ENCODE measurements at regions not wholly inside any gene's neighbourhood (a gene's known extent, or its start where the extent isn't known, plus 50 kb on each side); places are given as distances from the start of the nearest gene placed in this dataset.

DNA sequence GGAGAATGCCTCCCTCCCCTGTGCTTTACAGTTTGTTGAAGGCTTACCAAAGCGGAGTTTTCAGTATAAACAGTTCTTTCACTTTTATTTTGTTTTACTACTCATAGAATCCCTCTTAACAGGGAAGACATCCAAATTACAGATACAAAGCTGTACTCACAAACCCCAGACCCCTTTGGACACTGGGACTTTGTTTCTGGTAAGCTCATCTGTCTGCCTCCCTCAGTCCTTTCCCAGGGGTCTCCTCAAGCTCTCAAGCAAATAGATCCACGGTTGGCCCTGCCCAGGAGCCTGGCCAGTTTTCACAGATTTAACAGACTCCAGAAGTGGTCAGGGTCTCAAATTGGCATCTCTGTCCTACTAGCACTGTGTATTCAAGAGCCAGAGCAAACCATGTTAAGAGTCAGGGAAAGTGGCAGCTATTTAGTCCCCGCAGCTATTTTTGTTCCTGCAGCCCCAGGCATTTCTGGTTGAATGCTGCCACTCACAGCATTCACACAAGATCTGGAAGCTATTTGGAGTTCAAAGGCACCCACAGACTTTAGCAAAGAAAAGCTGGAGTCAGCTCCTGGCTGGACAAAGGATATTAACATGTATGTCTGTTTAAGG lies 54.2 kb downstream of the TMEM100 start:
- DNase-seq: no peak

DNA sequence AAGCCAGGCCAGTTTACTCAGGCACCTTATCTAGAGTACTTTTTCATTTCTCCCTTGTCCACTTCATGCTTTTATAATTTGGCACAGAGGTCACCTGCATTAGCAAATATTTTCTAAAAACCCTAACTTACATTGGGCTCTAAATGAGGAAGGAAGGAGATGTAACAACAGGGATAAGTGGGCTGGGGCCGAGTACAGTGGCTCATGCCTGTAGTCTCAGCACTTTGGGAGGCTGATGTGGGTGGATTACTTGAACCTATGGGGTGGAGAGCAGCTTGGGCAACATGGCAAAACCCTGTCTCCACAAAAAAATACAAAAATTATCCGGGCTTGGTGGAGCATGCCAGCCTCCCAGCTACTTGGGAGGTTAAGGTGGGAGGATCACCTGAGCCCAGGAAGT lies 55.9 kb downstream of the TMEM100 start:
- DNase-seq: no peak

DNA sequence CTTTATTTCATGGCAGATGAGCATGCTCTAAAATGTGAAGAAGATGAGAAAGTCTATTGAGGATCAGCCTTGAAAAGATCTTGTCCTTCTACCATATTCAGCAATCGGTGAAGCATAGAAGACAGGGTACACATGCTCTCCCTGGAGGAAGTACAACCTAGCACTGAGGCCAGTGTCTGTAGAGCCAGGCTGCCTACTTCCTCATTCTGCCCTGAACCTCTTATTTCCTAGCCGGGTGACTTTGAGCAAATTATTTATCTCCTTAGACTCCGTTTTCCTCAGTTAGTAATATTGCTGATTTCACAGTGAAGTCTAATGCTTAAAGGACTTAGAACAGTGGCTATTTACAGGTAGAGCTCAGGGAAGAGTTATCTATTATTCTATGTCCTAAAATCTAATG lies 58.4 kb downstream of the TMEM100 start:
- no peak for DNase-seq

DNA sequence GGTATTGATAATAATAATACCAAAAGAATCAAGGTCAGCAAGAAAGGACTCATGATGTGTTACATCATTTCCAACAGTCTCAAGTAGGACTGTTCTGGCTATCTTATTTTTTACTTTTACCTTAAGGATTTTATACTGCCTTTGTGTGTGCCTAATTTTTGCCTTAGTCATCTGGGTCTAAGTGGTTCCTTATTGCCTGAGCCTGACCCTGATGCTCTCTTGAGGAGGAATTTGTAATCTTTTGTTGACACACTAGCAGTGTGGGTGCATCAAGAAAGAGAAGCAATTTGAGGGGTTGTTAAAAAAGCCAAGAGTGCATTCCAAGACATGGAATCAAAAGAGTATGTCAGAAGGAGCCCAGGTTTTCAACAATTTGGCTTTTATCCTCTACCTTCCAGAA lies 59.3 kb downstream of the TMEM100 start:
- DNase-seq: no peak

DNA sequence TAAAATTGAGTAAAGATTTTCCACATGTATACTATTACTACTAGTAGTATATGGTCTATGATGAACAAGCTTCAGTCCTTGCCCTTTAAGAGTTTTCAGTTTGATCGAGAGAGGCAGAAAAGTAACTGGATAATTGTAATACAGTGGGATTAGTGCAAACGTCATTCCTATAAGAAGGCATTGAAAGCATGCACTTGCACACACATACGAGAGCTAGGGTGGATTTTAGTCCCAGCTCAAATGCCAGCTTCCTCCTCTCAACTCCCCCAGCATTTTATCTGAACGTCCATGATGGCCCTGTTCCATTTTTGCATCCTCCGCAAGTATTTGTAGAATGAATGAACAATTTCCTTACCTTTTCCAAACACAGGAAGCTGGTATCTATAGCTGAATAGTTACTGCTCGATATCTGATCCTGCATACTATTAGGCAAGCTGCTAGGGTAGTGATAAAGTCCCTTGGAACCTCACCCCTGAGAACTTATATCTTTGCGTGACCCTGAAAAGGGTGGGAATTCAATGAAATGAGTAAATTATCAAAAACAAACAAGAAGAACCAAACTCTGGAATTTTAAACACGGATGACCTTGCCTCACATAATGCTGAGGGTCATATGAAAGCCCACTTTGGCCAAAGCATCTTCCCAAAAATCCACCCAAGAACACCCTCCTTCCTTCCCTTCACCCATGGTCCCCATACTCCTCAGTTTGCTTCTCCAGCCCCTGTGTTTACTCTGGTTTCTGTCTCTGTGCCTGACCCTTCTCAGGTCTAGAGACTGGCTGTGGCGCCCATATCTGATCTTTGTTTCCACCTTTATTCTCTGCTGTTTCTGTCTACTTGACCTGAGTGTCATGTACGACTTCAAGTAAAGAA lies 60.5 kb downstream of the TMEM100 start:
- DNase-seq: no peak

DNA sequence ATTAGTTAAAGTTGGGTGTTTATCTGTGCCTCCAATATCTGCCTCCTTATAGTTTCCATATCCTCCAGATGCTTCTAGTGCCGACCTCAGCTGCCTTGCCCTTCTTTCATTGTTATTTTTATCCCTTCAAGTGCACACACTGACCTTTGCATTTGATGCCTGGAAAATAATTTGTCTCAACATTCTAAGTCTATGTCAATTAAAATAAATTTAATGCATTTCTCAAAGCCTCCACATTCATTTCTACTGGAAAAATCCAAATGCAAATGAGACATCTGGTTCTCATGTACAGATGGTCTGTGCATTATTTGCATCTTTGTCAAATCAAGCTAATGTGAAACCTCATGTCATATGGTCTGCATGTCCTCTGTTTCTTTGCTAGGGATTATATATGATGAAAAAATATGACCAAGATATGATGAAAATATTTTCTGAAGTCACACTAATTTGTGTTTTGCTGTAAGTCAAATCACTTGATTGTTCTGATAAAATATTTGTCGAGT lies 61.4 kb downstream of the TMEM100 start:
- no peak for DNase-seq

DNA sequence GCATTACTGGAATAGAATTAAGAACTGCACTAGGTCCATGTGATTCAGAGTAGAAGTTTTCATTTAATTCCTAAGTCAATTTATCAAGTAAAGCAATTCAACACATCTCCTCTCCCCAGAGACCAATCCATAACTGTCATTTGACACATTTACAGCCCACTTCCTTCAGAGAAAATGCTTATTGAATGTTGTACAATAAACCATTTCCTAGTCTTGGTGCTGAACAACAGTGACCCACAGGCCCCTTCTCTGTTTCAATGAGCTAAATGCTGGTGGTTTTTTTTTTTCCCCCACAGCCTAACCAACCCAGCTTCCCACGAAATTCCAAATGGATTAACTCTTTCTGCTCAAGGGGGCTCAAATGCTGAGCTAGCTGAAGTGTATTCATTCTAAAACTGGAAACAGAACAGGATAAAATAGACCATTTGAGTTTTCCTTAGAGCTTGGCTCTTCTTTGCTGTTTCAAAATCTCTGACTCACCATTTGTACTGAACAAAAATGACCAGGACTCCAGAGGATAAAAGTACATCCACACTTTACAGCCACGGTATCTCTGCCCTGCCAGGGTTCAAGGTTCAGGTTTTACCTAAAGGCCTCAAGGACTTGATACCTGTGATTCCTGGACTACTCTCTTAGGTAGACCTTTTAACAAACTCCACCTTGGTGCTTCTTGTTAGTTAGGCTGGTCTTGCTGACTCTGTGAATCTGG lies 62.3 kb downstream of the TMEM100 start:
- DNase-seq: no peak

DNA sequence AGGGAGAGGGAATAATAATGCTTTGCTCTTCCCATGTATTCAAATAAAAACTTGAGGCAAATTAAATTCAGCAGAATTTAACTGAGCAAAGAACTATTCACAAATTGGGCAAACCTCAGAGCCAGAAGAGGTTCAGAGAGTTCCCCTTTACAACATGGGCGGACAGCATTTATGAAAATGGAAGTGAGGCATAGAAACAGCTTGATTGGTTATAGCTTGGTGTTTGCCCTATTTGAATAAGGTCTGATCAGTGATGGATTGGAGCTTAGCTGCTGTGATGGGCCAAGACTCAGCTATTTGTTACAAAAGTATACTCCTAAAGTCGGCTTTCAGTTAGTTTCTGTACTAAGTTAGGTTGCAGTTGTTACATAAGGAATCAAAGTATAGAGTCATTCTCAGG lies 63.0 kb downstream of the TMEM100 start:
- no peak for DNase-seq

DNA sequence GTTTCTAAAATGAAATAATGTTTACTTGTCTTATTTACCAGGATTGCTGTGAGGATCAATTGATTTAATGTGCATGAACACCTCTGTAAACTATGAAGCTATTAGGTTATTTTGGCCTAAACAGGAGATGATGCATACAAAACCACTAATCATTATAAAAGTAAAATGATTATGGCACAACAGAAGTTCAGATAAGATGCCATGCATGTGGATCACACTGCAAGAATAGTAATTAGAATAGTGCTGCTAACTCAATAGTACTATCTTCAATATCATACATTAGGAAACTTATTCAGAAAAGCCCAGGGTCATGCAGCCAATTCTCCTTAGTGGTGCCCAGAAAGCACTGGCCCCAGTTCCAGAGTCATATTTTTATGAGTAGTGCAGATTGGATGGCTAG lies 66.9 kb downstream of the TMEM100 start:
- no peak for DNase-seq

DNA sequence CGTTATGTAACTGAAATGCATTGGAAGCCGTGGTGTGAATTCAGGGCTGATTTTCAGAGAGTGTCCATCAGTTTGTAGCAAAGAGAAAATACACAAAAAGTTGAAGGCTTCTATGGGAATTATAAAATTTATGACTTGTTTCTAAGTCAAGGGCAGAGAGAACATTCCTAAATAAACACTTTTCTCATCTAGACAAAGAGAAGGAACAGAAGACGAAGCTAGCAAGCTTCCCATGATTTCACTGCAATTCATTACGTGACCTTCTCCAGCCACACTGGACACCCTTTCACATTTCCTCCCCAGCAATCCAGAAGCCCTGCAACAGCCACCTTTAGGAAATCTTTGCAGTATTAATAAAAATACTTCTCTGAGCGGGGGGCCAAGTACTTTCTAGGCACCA lies 67.8 kb downstream of the TMEM100 start:
- no peak for DNase-seq

DNA sequence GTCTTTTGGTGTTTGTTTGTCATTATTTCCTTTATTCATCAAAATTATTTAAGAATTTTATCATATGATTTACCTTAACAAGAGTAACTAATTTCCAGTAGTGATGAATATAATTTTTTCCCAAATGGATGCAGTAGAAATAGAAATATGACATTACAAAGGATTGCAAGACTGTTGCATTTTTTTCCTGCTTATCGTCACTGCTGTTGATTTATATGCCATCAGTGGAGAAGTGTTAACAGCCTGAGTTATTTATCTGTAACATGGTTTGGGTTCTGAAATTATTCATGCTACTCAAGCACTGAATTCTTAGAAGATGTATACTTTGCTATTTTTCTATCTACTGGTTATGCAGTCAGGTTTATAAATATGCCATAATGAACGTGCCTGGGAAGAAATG lies 68.6 kb downstream of the TMEM100 start:
- no peak for DNase-seq

DNA sequence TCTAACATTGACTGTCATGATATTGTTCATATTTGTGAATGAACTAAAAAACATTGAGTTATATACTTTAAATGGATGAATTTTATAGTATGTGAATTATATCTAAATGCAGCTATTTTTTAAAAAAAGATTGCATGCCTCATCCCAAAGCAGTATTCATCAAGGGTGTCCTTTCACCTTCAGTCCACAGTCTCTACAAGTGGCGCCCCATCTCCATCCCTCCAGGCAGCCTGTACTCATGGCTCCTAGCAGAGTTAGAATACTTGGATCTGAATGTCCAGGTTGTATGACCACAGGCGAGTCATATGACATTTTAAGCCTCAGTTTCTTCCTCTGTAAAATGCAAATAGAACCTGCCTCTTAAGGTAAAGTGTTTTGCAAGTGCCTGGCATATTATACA lies 69.8 kb downstream of the TMEM100 start:
- DNase-seq: no peak

DNA sequence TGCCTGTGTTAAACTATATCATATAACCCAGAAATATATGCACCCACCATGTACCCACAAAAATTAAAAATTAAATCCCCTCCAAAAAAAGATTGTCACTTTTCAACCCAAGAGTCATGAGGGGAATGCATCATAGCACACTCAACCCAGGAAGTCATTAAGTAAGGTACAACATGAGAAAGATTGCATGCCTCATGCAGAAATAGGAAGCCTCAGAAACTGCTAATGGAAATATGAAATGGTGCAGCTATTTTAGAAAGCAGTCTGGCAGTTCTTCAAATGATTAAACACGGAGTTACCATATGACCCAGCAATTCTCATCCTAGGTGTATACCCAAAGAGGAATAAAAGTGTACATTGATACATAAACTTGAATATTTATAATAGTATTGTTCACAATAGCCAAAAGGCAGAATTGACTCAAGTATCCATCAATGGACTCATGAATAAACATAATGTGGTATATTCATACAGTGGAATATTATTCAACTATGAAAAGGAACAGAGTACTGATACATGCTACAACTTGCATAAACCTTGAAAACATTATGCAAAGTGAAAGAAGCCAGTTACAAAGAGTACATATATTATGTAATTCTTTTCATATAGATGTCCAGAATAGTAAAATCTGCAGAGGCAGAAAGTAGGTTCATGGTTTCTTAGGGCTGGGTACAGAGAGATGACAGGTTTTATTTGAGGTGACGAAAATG lies 70.4 kb downstream of the TMEM100 start:
- DNase-seq: no peak

DNA sequence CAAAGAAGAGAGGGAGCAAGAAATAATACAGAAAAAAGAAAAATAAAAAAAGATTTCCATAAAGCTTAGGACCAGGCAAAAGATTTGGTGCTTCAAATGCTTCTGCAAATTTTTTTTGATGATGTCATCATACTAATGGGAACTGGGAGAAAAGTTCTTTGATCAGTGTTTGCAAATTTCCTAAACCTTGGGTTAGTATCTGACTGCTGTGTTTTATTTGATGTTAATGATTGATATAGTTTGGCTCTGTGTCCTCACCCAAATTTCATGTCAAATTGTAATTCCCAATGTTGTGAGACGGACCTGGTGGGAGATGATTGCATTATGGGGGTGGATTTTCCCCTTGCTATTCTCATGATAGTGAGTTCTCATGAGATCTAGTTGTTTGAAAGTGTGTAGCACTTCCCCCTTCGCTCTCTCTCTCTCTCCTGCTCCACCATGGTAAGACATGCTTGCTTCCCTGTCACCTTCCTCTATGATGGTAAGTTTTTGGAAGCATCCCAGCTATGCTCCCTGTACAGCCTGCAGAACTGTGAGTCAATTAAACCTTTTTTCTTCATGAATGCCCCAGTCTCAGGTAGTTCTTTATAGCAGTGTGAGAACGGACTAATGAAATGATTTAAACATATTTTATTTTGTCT lies 72.6 kb downstream of the TMEM100 start:
- DNase-seq: no peak

DNA sequence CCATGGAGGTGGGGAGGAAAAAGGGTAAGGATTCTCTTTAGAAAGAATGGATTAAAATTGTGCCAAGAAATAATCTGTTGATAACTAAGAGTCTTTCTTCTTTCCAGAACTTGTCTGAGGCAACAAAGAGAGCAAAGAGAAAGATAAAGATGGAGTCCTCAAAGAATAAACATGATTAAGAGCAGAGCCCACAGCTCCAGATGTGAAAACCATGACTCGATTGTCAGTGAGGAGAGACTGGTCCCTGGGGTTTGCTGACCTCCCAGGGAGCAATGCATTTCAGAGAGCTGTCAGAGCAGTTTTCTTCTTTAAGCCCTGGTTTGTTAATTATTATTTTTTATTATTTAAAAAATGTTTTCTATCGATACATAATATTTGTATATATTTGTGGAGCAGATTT lies 74.6 kb downstream of the TMEM100 start:
- DNase-seq: no peak

DNA sequence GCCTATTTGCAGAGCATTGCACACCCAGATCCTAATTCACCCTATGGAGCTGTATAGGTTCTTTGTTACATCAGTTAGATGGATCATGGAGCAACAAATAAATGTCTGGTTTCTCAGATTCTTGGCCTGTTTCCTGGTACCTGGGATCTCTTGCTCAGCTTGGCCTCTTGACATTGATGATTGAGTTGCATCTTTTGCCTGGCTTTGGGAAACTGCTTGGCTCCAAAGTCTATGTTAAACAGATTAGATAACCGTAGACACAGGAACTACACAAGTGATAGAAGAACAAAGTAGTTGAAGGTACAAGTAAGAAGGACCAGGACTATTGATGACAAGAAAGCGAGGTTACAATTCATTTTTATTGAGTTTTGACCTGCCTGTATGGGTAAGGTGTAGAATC lies 77.3 kb downstream of the TMEM100 start:
- DNase-seq: no peak

DNA sequence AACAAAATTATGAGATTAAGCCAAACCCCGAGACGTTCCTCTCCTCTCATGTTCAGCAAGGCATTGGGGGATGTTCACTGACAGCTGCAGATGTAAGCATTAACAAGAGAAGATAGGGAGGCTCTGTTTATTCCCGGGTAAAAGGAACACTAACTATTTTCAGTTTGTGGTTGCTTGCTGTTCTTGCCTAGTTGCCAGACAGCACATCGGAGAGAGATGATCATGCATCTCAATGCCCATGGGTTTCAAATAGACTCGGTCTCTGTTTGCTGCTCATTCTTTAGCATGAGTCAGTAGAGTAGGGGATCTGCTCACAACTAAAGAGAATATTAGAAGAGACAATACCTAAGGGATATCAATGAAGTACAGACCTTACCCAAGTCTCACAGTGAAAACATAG lies 78.3 kb downstream of the TMEM100 start:
- no peak for DNase-seq

DNA sequence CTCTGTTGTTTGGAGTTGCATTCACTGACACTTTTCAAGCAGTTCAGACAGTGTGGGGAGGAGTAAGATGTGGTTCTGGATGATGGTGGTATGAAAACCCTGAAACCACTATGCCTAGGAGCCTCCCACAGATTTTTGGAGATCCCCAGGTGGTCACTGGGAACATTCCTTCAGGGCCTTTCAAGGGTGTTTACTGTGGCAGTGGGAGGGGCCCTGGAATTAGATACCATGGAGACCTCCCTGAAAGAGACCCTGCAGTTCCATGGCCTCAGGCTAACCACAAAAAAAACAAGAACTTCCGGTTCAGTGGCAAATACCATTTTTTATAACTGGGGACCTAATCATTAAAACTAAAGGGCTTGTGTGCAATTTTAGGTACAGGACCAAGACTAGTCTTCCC lies 79.9 kb downstream of the TMEM100 start:
- no peak for DNase-seq

DNA sequence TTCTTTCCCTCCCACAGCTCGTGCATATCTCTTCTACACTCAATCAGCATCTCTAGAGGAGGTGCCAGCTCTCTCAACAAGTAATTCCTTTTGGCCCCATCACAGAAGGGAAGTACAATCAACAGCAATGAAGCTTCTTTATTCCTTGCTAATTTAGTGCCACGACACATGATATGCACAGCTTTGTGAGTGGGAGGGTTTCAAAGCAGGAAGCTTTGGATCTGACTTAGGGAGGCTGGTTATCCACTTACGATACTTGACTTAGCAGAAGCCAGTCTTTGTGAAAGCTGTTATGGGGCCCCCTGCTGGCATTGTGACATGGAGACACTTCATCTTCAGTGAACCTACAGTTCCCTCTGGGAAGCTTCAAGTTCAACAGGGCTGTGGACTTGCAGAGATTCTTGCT lies 81.0 kb downstream of the TMEM100 start:
- DNase-seq: peak; percentile 68

DNA sequence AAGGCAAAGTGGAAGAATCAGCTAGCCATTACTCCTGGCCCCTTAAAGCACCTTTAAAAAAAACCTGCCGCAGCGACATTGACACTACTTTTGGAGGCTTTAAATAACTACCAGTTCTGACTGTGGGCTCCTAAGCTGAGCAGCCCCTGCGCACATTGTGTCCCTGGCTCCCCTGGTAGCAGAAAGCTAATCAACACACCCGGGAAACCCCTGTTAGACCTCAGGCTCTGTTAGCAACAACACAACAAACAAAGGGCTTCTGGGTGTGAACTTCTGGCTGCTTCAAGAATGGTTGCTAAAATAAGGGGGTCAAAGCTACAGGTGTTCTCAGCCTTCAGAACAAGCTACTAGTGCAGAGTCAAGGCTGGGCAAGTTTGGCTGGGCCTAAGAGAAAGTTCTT lies 83.6 kb downstream of the TMEM100 start:
- DNase-seq: no peak

DNA sequence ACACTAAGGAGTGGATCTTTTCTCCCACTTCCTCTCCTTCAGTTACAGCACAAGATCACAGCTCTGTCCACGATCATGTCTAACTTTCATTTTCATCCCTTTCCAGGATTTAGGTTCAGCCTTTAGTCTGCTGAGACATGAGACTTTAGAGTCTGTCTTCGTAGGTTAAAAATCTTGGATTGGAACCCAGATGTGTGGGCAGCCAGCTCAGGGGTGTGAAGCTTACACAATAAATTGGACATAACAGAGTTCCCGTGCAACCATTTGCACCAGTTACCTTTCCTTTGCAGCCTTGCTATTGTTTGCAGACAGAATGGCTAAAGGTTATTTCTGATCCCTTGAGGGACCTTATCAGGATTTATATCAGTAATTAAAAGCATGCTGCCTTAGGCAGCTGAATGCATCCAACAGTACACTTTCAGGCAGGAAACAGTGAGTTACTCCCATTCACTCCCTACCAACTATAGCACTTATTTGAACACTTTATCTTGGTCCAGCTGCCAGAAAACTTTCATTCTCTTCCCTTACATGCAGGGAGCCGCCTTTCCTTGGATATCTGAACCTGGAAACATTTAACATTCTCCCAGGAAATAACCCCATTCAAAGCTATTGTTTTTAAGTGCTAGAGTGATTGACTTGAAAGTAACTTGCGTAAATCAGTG lies 87.3 kb downstream of the TMEM100 start:
- no peak for DNase-seq

DNA sequence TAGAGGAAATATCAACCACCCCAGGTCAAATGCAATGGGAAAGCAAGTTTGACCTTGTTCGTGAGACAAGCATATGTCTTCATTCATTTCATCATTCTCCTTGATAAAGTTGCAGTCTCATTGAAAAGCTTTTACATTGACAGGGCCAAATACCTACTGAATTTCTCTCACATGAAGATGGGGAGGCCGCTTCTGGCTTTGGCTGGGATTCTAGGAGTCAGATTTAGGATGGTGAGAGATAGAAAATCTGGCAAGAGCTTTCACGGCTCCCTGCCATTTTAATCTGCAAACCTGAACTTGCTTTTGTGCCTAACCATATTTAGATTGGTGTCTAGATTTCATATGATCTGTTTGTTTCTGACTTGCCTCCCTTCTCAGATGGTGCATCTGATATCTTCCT lies 88.0 kb downstream of the TMEM100 start:
- no peak for DNase-seq
